GM12891 (cell line): ENCODE measurements at regions not wholly inside any gene's neighbourhood (a gene's known extent, or its start where the extent isn't known, plus 50 kb on each side); places are given as distances from the start of the nearest gene placed in this dataset.

ENCODE experiments used
- PAX5 ChIP-seq: IDR thresholded peaks from 2 replicates; pipeline ENCODE4 v1.6.1; 2011; ENCODE audit warnings: low read length, moderate library complexity, mild to moderate bottlenecking; ENCODE audit not compliant: insufficient read depth, severe bottlenecking
- POLR2A ChIP-seq: IDR thresholded peaks from 2 replicates; pipeline ENCODE4 v1.6.1; 2011; ENCODE audit warnings: low read depth, low read length, control low read depth
- POLR2AphosphoS5 ChIP-seq: IDR thresholded peaks from 2 replicates; pipeline ENCODE4 v1.6.1; 2011; ENCODE audit warnings: low read depth, low read length, control low read depth
- POU2F2 ChIP-seq: IDR thresholded peaks from 2 replicates; pipeline ENCODE4 v1.6.1; 2011; ENCODE audit warnings: low read depth, mild to moderate bottlenecking, control low read depth, low read length, moderate library complexity
- SPI1 ChIP-seq: IDR thresholded peaks from 2 replicates; pipeline ENCODE4 v1.6.1; 2011; ENCODE audit warnings: low read depth, low read length, control low read depth
- TAF1 ChIP-seq: IDR thresholded peaks from 2 replicates; pipeline ENCODE4 v1.6.1; 2011; ENCODE audit warnings: low read depth, low read length, control low read depth

DNA sequence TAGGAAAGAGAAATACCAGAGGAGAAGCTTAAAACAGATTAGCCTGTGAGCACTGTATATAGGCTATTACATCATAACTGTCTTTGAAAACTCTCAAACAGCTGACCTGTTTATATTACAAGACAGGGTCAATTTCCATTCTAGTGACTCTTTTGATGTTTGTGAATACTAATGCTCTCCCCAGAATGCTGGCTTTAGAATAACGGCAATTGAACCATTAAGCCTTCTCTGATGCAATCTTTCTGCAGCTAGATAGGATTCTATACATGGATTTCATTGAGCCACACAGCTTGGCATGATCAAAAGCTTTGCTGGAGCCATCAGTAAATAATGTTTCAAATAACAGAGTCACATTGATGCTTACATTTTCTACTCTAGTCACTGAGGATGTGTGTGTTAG lies 122.7 kb upstream of the FAT3 start:
- TF ChIP-seq POLR2A (no peak), POLR2AphosphoS5 (no peak), TAF1 (no peak), POU2F2 (no peak), SPI1 (no peak), PAX5 (no peak)
